Vagina (tissue), 2 donors: ENCODE measurements at regions not wholly inside any gene's neighbourhood (a gene's known extent, or its start where the extent isn't known, plus 50 kb on each side); places are given as distances from the start of the nearest gene placed in this dataset.

ENCODE experiments used
- CTCF ChIP-seq, 3 experiments: fragments of 450-650 bp in 2 of 3; fragments of 200-600 bp in 1 of 3; sonication (generic) in 1 of 3; IDR thresholded peaks; one replicate each; pipeline ENCODE4 v1.5.1; 2017 to 2019; ENCODE audit warnings: antibody characterized with exemption in 3 of 3, mild to moderate bottlenecking in 2 of 3, moderate library complexity in 2 of 3
- POLR2AphosphoS5 ChIP-seq, 2 donors: sonication (generic); formaldehyde crosslinking; IDR thresholded peaks; one replicate each; pipeline ENCODE4 v1.9.0; 2017; ENCODE audit warnings: antibody characterized with exemption in 2 of 2, mild to moderate bottlenecking in 2 of 2, low read depth in 1 of 2; ENCODE audit not compliant: insufficient read depth in 1 of 2

- no peak for TF ChIP-seq POLR2AphosphoS5 (IDR thresholded peaks at IDR 0.05; ENCODE audit: insufficient read depth in 1 of 2, low read depth in 1 of 2)
- no peak for TF ChIP-seq CTCF (IDR thresholded peaks at IDR 0.05)
Observed at GRCh38 chr1:22238356-22239224, 95.7 kb upstream of the WNT4 start.
